ENCODE measurements at regions not wholly inside any gene's neighbourhood (a gene's known extent, or its start where the extent isn't known, plus 50 kb on each side); places are given as distances from the start of the nearest gene placed in this dataset.

GRCh38 chr5:67308988-67309688, 112.5 kb upstream of the CD180 start:
- no peak for DNase-seq

DNA sequence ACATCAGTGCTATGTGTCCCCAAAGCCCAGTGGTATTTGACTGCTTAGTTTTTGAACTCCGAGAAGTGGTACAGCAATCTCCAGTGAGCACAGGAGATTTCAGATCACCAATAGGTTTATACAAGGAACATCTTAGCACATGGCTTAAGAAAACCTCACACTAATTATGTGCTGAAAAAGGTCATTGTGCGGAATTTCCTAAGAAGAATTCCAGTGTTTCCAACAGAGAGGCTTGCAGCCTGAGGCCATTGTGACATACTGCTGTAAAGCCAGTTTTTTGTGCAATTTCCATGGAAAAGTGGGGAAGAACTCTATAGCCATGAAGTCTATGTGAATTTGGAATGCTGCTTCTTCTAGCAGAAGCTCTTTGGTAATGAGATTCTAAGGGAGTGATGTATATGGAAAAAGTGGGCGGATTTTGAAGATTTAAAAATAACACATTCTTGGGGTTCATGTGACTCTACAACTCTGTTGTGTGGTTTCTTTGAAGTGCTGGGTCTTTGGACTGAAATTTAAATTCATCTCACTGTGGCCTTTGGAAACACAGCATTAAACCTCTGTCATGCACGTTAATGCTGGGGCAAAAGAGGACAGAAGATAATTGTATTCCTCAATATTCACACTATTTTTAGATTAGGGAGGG, 110.5 kb upstream of the CD180 start:
- no peak for DNase-seq

DNA sequence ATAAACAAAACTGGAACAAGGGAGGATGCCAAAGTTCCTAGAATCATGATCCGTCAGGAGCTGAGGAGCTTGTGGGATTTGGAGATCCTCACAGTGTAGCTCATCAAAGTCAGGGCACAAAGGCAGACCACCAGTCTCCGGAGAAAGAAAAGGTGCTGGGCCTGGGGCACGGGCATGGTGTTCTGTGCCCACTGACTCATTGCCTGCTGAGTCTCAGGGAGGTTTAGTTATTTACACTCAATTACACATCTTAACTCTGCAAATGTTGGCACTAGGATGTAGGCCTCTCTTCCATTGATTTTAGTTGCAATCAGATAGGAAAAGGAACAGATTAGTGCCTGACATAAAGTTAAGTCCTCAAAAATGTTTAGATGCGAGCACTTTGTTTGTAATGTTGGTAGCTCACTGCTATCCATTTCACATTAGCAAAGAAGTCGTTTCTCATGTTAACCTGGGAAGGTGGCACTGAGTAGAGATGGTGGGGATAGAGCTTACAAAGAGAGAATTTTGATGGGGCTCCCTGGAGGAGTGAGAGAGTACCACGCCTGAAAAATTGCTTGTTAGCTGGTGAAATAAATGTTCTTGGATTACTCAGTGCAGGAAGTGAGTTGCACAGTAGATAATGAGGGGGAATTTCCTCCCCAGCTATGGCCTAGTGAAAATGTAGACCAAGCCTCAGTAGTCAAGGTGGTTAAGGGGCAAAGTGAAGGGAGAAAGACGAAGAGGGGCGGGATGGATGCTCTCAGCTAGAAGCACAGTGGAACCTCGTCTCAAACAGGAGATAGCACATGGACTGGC, 109.5 kb upstream of the CD180 start:
- no peak for DNase-seq

- no peak for DNase-seq
These were observed 108.8 kb upstream of the CD180 start for GRCh38 chr5:67305401-67305800.

GRCh38 chr5:67303356-67303755, 106.8 kb upstream of the CD180 start:
- no peak for DNase-seq

DNA sequence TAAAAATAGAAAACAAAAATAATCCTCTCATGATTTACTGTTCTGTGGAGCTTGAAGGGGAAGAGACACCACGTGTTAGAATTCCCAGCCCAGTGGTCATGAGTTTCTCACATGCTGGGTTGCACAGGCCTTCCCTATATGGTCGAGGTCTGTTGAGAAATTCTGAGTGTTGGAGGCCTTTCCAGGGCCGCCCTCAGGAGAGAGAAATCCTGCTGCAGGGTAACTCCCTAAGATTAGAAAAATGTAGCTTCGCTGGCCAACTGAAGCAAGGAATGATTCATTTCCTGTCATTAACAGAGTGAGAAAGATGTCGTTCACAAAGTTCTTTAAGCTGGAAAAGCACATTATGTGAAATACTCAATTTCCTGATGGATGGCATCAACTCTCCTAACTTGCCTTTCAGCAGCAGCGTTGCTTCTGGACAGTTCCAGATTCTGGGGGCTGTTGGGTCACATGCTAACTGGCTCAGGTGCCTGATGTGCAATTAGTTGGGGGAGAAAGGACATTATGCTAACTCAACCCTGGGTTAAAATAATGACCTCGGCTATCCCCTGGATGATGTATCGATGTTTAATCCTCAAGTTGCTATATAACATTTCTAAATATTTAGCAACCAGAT, 104.8 kb upstream of the CD180 start:
- no peak for DNase-seq

- DNase-seq, result no peak
These were observed 103.7 kb upstream of the CD180 start for GRCh38 chr5:67300326-67300725.

- no peak for DNase-seq
These were observed 102.7 kb upstream of the CD180 start for GRCh38 chr5:67299231-67299735.

GRCh38 chr5:67297802-67298532, 101.4 kb upstream of the CD180 start:
- DNase-seq, result no peak

DNA sequence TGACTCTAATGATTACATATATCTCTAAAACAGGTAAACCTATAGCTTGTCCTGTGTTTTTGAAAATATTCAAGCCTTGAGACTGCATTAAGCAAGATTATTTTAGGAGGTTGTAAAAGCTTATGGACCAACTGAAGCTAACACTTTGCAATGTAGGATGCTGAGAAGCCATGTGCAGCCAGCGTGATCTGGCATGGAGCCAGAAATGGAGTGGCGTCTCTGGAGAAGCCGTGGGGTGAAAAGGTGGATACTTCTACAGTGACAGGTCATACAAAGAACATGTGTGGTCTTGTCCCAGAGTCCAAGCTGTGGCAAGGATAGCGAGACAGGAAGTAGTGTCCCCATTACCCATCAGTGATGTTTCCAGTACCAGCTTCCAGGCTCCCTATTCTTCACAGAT, 100.8 kb upstream of the CD180 start:
- DNase-seq, result no peak

DNA sequence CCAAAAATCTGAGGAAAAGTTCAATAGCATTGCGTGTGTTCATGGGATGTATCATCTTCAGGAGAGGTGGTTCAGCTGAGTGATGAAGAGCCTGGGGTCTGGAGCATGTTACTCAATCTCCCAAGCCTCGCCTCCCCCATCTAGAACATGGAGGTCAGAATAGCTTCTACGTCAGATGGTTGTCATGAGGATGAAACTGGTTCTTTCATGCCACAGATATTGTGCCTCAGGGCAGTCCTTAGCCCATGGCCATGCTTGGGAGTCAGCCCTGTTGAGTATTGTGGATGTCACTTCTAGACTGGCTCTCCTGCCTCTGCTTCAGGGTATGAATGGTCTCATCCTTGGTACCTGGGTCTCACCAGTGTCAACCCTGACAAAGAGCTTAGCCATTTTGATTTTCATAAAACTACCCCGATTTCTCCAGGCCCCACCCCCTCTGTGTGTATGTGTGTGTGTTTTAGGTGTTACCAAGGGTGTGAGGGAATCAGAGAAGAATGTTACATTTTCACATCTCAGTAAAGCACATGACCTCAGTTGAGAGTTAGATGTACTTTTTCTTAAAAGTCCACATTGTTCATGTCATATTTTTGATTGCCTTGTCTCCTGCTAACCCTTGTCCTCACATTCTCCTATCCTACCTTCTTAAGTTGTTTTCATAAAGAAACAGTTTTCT, 97.8 kb upstream of the CD180 start:
- DNase-seq, result no peak

- no peak for DNase-seq
These were observed 96.6 kb upstream of the CD180 start for GRCh38 chr5:67293226-67293625.

DNA sequence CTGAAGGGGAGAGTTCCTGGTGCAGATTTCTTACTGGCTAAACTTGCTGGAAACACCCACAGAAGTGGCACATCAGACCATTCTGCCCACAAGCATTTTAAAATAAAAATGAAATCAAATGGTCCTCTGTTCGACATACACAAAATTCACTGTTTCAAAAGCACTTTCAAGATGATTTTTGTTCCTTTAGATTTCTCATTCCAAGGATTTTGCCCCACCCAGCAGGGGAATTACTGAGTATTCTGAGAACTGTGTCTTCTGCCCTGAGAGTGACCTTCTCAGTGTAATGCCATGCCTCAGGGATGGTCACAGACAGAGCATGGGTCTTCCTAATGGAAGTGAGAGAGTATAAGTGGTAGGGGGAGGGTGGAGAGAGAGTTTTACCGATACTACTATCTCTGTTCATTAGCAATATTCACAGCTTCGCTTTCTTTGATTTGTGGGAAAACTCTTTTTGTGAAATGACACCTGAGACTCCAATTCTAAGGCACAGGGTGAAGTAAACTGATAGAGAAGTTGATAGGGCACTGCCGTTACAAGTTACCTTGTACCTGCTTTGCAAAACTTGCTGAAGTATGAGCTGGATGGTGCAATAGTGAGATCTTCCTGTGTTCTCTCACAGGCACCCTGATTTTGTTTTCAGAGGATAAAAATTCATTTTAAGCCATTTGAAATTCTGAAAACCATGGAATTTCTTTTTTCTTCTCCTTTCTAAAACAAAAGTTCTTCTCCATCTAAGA, 95.8 kb upstream of the CD180 start:
- DNase-seq, result no peak

DNA sequence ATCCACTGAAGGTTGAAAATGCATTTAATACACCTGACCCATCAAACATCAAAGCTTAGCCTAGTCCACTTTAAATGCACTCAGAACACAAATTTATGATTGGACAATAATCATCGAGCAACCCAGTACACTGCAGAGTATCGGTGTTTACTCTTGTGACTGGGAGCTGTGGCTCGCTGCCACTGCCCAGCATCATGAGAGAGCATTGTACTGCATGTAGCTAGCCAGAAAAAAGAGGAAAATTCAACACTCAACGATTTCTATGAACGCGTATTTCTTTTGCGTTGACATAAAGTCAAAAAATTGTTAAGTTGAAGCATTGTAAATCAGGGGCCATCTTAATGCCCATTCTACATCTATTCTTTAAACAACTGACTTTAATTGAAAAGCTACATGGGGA, 95.1 kb upstream of the CD180 start:
- no peak for DNase-seq

DNA sequence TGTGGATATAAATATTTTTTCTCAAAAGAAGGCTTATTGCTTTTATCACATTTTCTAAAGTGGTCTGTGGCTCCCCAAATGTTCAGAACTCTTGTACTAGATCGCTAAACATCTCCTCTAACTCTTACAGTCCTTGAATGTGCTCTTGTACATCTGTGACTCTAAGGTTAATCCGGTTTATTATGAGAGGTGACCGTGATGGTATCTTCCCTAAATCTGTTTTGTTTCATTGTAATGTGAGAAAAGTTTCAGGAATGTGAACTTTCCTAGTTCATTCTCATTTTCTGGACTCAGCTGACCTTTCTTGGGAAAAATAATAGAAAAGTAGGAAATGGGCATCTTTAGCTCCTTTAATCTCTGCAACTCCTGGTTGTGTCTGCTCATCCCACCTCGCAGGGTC, 94.5 kb upstream of the CD180 start:
- DNase-seq, result no peak

DNA sequence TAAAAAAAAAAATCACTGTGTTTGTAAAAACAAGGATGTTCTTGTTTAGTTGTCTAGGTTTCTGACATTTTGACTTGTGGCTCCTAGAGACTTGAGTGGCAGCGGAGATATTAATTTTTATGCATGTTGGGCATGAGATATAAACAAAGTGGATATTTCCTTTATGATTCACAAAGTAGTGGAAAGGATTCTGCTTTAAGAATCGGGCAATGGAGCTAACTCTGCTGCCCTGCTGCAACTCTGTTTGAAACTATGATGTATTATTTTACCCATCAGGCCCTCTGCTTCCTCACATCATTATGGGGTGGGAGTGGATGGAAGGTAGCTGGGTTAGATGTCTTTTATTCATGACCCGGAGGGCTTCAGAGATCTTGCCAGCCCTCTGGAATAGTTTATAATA, 94.1 kb upstream of the CD180 start:
- no peak for DNase-seq

GRCh38 chr5:67289763-67290521, 93.3 kb upstream of the CD180 start:
- no peak for DNase-seq

- DNase-seq, result no peak
These were observed 91.1 kb upstream of the CD180 start for GRCh38 chr5:67287510-67288268.

DNA sequence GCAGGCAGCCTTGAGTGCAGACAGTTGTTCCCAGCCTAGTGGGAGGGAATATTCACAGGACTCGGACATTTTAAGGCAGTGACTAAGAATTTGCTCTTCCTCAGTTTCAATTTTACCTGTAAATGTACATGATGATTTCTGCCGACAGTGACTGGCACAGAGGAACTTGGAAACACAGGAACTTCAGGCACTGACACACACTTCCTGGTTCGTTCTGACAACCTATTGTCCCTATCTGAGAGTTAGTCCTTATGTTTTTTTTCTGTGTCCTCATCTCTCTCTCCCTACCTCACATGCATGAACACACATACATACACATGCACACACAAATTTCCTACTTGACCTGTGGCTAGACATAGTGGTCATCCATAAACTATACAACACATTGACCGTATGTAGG, 89.4 kb upstream of the CD180 start:
- no peak for DNase-seq

- no peak for DNase-seq
These were observed 87.4 kb upstream of the CD180 start for GRCh38 chr5:67283988-67284487.

Data from NCI-H526 treated with DMSO at 0.1 percent for 48 hours (cell line).